ENCODE measurements at regions not wholly inside any gene's neighbourhood (a gene's known extent, or its start where the extent isn't known, plus 50 kb on each side); places are given as distances from the start of the nearest gene placed in this dataset.
"Not testable (repeated sequence)": the region's sequence is repeated elsewhere in the genome, so short reads cannot be mapped to it uniquely, and the experiment has no call there.

GRCh38 chr12:59147791-59148190, 227.5 kb upstream of the LRIG3 start:
- no peak for DNase-seq (ENCODE audit: low spot score)

- no peak for DNase-seq (ENCODE audit: low spot score)
Measured at GRCh38 chr12:59142183-59142790, 222.0 kb upstream of the LRIG3 start.

- no peak for DNase-seq (ENCODE audit: low spot score)
Measured at GRCh38 chr12:59134750-59135149, 214.4 kb upstream of the LRIG3 start.

GRCh38 chr12:59131462-59131861, 211.2 kb upstream of the LRIG3 start:
- DNase-seq (ENCODE audit: low spot score): no peak

GRCh38 chr12:59122784-59123183, 202.5 kb upstream of the LRIG3 start:
- DNase-seq (ENCODE audit: low spot score): no peak

- DNase-seq (ENCODE audit: low spot score): no peak
Measured at GRCh38 chr12:59121451-59121850, 201.1 kb upstream of the LRIG3 start.

GRCh38 chr12:59119676-59120075, 199.4 kb upstream of the LRIG3 start:
- no peak for DNase-seq (ENCODE audit: low spot score)

- no peak for DNase-seq (ENCODE audit: low spot score)
Measured at GRCh38 chr12:59118356-59118755, 198.1 kb upstream of the LRIG3 start.

- no peak for DNase-seq (ENCODE audit: low spot score)
Measured at GRCh38 chr12:59115995-59116394, 195.7 kb upstream of the LRIG3 start.

- DNase-seq (ENCODE audit: low spot score): no peak
Measured at GRCh38 chr12:59115526-59115925, 195.2 kb upstream of the LRIG3 start.

- peak; percentile 87 for DNase-seq (ENCODE audit: low spot score)
Measured at GRCh38 chr12:59113831-59114615, 193.7 kb upstream of the LRIG3 start.

GRCh38 chr12:59111851-59112250, 191.5 kb upstream of the LRIG3 start:
- no peak for DNase-seq (ENCODE audit: low spot score)

GRCh38 chr12:59108516-59108915, 188.2 kb upstream of the LRIG3 start:
- DNase-seq (ENCODE audit: low spot score): not testable (repeated sequence)

GRCh38 chr12:59100585-59100984, 180.3 kb upstream of the LRIG3 start:
- DNase-seq (ENCODE audit: low spot score): no peak

- no peak for DNase-seq (ENCODE audit: low spot score)
Measured at GRCh38 chr12:59097876-59098275, 177.6 kb upstream of the LRIG3 start.

GRCh38 chr12:59096246-59096645, 175.9 kb upstream of the LRIG3 start:
- no peak for DNase-seq (ENCODE audit: low spot score)

- DNase-seq (ENCODE audit: low spot score): no peak
Measured at GRCh38 chr12:59093073-59093772, 172.9 kb upstream of the LRIG3 start.

- no peak for DNase-seq (ENCODE audit: low spot score)
Measured at GRCh38 chr12:59088673-59089072, 168.4 kb upstream of the LRIG3 start.

GRCh38 chr12:59087691-59088090, 167.4 kb upstream of the LRIG3 start:
- no peak for DNase-seq (ENCODE audit: low spot score)

- DNase-seq (ENCODE audit: low spot score): no peak
Measured at GRCh38 chr12:59087077-59087673, 166.9 kb upstream of the LRIG3 start.

GRCh38 chr12:59086126-59086525, 165.8 kb upstream of the LRIG3 start:
- DNase-seq (ENCODE audit: low spot score): no peak

- no peak for DNase-seq (ENCODE audit: low spot score)
Measured at GRCh38 chr12:59085690-59086089, 165.4 kb upstream of the LRIG3 start.
